ENCODE measurements at regions not wholly inside any gene's neighbourhood (a gene's known extent, or its start where the extent isn't known, plus 50 kb on each side); places are given as distances from the start of the nearest gene placed in this dataset.
"Not testable (repeated sequence)": the region's sequence is repeated elsewhere in the genome, so short reads cannot be mapped to it uniquely, and the experiment has no call there.

DNA sequence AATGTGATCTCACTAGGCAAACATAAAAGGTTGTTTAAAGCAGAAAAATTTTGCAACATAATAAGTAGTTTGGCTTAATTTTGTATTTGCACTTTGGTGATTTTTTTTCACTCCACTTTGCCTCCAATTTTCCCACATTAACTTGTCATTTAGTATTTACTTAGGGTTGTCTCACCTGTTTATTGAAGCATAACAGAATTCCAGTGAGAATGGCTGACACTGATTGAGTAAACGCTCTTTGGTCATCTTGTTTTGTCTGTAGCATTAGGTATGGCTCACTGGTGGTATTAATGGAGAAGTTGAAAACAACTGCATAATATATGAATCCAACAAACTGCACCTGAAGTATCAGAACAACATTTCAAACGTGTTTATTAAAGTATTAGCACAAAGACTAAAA is 799.5 kb upstream of the ADGRL3 start:
- Histone ChIP-seq H3K27ac (no peak overlapping the region), H3K4me3 (no peak overlapping the region), H3K27me3 (no peaks in the 10 kb centered on the region), H3K36me3 (no peaks in the 10 kb centered on the region), H3K4me1 (no peaks in the 10 kb centered on the region), H3K9me3 (no peaks in the 10 kb centered on the region)
- DNase-seq (no peak), ATAC-seq (no peak)
- intact Hi-C loops (cut with DNase I), result no loop called here
- TF ChIP-seq, protein P1, sequence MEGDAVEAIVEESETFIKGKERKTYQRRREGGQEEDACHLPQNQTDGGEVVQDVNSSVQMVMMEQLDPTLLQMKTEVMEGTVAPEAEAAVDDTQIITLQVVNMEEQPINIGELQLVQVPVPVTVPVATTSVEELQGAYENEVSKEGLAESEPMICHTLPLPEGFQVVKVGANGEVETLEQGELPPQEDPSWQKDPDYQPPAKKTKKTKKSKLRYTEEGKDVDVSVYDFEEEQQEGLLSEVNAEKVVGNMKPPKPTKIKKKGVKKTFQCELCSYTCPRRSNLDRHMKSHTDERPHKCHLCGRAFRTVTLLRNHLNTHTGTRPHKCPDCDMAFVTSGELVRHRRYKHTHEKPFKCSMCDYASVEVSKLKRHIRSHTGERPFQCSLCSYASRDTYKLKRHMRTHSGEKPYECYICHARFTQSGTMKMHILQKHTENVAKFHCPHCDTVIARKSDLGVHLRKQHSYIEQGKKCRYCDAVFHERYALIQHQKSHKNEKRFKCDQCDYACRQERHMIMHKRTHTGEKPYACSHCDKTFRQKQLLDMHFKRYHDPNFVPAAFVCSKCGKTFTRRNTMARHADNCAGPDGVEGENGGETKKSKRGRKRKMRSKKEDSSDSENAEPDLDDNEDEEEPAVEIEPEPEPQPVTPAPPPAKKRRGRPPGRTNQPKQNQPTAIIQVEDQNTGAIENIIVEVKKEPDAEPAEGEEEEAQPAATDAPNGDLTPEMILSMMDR (IDR thresholded peaks at IDR 0.05), result no peak

DNA sequence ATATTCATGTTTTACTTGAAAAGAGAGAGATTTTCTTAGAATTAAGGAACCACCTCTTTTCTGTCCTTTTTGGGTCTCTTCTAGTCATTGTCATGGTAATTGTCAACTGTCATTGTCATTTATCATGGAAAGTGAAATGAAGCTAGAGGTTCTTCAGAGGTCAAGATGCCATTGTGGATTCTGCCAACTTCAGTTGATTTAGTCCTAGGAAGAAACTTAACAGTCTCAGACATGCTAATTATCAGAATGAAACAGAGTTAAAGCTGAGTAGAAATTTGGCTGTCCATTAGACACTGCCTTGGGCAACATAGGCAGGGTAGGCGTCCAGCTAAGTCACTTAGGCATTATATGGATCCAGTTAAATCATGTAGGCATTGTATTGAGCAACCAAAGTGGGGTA is 796.1 kb upstream of the ADGRL3 start:
- DNase-seq (no peak), ATAC-seq (no peak)
- no peaks in the 10 kb centered on the region for H3K9me3 ChIP-seq
- no peaks in the 10 kb centered on the region for H3K27me3 ChIP-seq
- intact Hi-C loops (cut with DNase I), result no loop called here
- no peak overlapping the region for H3K4me3 ChIP-seq
- no peaks in the 10 kb centered on the region for H3K36me3 ChIP-seq
- no peaks in the 10 kb centered on the region for H3K4me1 ChIP-seq
- no peak overlapping the region for H3K27ac ChIP-seq
- TF ChIP-seq, protein P1 (IDR thresholded peaks at IDR 0.05), result no peak

DNA sequence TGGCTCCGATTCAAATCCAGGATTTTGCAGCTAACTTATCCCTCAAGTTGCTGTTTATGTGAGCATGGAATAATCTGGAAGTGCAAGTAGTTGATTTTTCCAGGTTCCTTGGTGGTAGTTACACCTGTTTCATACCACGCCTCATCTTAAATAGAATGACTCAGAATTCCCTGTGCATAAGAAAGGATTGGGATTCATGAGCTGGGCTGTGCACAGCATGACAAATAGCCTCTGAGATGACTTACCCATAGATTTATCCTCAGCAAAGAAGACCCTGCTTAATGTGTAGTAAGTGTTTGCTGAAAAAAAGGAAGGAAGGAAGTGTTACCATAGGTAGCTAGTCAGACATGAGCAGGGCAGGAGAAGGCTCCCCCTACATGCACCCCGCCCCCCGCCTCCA is 777.7 kb upstream of the ADGRL3 start:
- no peak for DNase-seq
- intact Hi-C loops (cut with DNase I), result no loop called here
- Histone ChIP-seq H3K9me3 (no peaks in the 10 kb centered on the region), H3K4me3 (no peak overlapping the region), H3K27ac (no peak overlapping the region), H3K36me3 (no peaks in the 10 kb centered on the region), H3K4me1 (no peaks in the 10 kb centered on the region), H3K27me3 (no peaks in the 10 kb centered on the region)
- TF ChIP-seq, protein P1 (IDR thresholded peaks at IDR 0.05), result no peak
- no peak for ATAC-seq

DNA sequence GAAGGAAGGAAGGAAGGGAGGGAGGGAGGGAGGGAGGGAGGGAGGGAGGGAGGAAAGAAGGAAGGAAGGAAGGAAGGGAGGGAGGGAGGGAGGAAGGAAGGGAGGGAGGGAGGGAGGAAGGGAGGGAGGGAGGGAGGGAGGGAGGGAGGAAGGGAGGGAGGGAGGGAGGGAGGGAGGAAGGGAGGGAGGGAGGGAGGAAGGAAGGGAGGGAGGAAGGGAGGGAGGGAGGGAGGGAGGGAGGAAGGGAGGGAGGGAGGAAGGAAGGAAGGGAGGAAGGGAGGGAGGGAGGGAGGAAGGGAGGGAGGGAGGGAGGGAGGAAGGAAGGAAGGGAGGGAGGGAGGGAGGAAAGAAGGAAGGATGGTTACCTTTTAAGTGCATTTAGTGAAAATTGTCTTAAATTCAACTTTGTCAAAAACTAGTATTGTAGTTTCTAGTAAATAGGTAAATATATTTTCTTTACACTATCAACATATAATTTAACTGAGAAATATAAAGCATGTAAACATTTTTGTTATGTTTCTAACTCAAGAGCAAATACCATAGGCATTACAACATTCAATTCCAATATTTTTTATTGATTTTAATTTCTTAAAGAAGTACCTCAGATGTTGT is 776.4 kb upstream of the ADGRL3 start:
- H3K4me1 ChIP-seq; ATAC-seq; H3K9me3 ChIP-seq; H3K27me3 ChIP-seq; DNase-seq; H3K36me3 ChIP-seq; intact Hi-C loops (cut with DNase I); H3K27ac ChIP-seq; H3K4me3 ChIP-seq: not testable (repeated sequence)

DNA sequence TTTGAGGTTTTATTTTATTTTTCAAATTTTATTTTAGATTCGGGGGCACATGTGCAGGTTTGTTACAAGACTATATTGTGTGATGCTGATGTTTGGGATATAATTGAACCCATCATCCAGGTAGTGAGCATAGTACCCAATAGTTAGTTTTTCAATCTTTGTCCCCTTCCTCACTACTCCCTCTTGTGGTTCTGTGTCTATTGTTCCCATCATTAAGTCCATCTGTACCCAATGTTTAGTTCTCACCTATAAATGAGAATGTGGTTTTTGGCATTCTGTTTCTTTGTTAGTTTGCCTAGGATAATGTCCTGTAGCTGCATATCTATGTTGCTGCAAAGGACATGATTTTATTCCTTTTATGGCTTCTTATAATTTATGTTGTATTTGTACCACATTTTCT is 767.2 kb upstream of the ADGRL3 start:
- Histone ChIP-seq H3K4me3 (no peak overlapping the region), H3K4me1 (no peaks in the 10 kb centered on the region), H3K9me3 (no peaks in the 10 kb centered on the region), H3K27me3 (no peaks in the 10 kb centered on the region), H3K27ac (no peak overlapping the region), H3K36me3 (no peaks in the 10 kb centered on the region)
- intact Hi-C loops (cut with DNase I), result no loop called here
- TF ChIP-seq, protein P1 (IDR thresholded peaks at IDR 0.05), result no peak
- ATAC-seq (no peak), DNase-seq (no peak)

DNA sequence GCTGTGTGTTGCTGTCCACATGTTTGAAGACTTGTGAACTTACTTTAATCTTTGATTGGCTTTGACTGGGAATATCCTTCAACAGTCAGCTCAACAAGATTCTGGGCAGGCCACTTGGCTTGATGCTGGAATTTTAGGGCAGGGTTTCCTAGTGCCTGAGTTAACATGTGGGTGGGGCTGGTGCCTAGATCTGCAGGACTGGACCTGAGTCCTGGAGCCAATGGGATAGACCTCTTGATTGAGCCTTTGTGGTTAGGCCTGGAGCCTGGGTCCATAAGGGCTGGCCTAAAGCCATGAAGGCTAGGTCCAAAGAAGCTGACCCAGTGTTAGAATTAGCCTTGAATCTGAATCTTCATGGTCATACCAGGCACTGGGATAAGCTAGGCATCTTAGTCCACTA is 757.1 kb upstream of the ADGRL3 start:
- intact Hi-C loops (cut with DNase I), result no loop called here
- ATAC-seq, result no peak
- Histone ChIP-seq H3K9me3 (no peaks in the 10 kb centered on the region), H3K4me3 (no peak overlapping the region), H3K27me3 (no peaks in the 10 kb centered on the region), H3K27ac (no peak overlapping the region), H3K4me1 (no peaks in the 10 kb centered on the region), H3K36me3 (no peaks in the 10 kb centered on the region)
- DNase-seq, result no peak
- TF ChIP-seq, protein P1 (IDR thresholded peaks at IDR 0.05), result no peak
